ENCODE measurements at regions not wholly inside any gene's neighbourhood (a gene's known extent, or its start where the extent isn't known, plus 50 kb on each side); places are given as distances from the start of the nearest gene placed in this dataset.
A peak's percentile ranks its signal among the peaks of the same experiment; 100 is the strongest.

DNA sequence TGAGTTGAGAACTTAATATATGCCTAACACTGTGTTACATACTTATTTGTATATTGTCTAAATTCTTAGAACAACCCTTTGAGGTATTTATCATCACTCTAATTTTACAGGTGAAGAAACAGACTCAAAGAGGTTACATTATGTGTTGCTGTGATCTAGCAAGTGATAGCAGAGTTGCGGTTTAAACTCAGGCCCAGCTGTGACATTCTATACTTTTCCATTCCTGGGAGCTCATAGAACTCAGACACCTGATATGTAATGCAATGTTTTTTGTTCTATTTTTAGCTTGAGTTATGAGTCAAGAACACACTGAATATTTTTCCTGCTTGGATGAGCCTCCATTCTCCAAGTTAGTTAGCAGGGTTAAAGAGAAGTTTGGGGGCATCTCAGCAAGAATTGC is 449.7 kb upstream of the DDI1 start:
- no peaks in the 10 kb centered on the region for H3K9me3 Mint-ChIP-seq (ENCODE audit: insufficient read depth)
- H3K27me3 Mint-ChIP-seq (ENCODE audit: low read depth): no peaks in the 10 kb centered on the region
- no peaks in the 10 kb centered on the region for H3K4me1 Mint-ChIP-seq (ENCODE audit: low read depth)
- H3K27ac Mint-ChIP-seq: no peak overlapping the region
- no peak for DNase-seq
- no peak overlapping the region for H3K4me3 Mint-ChIP-seq
- ChIA-PET POLR2A (no interaction called here), CTCF (no interaction called here)
- no peak for ATAC-seq
- no peaks in the 10 kb centered on the region for H3K36me3 Mint-ChIP-seq (ENCODE audit: low read depth)

DNA sequence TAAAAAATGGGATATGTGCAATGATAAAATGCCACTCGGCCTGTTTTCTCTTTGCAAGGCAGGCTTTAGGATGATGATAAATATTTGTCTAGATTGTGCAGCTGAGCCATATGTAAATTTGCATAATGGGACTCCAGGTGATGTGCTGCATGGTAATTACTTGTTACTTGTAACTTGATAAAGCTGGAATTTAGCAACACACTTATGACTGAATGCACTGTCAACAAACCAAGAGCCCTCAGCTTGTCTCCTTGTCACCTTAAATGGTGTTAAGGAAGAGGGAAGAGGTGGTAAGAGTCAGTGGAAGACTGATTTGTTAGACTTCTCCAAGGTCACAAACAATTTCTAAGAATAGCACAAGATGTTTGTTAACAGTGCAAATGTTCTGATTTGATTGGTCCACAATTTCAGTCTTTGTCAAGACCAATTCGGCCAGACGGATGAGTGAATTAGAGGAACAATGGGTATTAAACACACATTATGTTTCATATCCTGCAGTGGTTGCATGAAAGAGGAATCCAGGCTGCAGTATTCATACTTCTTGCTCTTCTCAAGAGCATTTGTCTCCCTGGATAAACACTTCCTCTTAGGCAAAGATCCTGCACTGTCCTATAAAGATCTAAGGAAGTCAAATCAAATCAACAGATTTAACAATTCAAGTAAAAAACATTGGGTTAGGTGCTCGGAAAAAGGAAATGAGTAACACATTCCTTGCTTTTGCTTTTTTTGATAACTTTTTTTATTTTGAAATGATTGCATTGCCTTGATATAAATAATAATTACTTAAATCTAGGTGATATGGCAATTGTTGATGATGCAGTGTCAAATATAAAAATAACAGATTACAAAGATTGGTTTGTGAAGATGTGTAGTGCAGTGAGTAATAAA is 448.3 kb upstream of the DDI1 start:
- Mint-ChIP-seq H3K27ac (no peak overlapping the region), H3K4me1 (ENCODE audit: low read depth) (no peaks in the 10 kb centered on the region), H3K4me3 (no peak overlapping the region), H3K36me3 (ENCODE audit: low read depth) (no peaks in the 10 kb centered on the region), H3K9me3 (ENCODE audit: insufficient read depth) (no peaks in the 10 kb centered on the region), H3K27me3 (ENCODE audit: low read depth) (no peaks in the 10 kb centered on the region)
- POLR2A ChIA-PET: no interaction called here
- no peak for DNase-seq
- no peak for ATAC-seq
- CTCF ChIA-PET: no interaction called here

DNA sequence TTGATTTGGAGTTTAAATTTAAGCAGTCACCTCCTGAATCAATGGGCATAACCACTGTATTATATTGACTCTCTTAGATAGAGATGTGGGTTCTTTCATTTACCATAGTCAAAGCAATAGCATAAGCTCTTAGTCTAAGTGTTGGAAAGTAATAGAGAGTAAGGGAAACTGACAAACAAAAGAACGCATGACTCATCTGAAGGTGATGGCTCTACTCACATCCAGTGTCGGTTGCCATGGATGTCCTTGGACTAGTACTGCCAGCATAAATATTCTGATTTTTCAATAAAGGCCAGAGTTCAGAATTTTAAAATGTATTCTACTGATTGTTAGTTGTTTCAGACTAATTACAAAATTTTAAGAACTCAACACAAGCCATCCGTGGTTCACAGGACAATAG is 444.9 kb upstream of the DDI1 start:
- ATAC-seq: no peak

DNA sequence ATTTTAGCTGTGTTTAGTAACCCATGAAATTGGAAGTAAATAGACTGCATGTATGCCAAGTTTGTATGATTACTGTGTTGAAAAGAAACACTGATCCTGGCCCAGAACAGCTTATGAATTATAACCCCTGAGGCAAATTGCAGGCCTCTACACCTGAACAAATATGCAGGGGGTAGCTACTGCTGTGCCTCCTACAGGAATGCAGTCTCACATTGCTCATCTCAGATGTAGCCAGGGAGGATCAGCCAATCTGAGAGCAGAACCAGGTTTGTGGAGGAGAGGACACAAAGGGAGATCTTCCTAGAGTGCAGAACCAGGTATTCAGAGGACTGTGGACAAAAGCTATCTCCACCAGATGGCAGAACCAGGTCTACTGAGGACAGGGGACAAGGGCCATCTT is 442.2 kb upstream of the DDI1 start:
- DNase-seq (no peak), ATAC-seq (no peak)
- peaks cover 5% of the 10 kb centered on the region for H3K27me3 Mint-ChIP-seq (ENCODE audit: low read depth)
- no peak overlapping the region for H3K4me3 Mint-ChIP-seq
- ChIA-PET POLR2A (no interaction called here), CTCF (no interaction called here)
- H3K9me3 Mint-ChIP-seq (ENCODE audit: insufficient read depth): no peaks in the 10 kb centered on the region
- no peak overlapping the region for H3K27ac Mint-ChIP-seq
- H3K4me1 Mint-ChIP-seq (ENCODE audit: low read depth): no peaks in the 10 kb centered on the region
- H3K36me3 Mint-ChIP-seq (ENCODE audit: low read depth): no peaks in the 10 kb centered on the region

More for the DNA sequence above, 444.9 kb upstream of the DDI1 start:
- CTCF ChIA-PET: no interaction called here
- H3K36me3 Mint-ChIP-seq (ENCODE audit: low read depth): no peaks in the 10 kb centered on the region
- no peaks in the 10 kb centered on the region for H3K9me3 Mint-ChIP-seq (ENCODE audit: insufficient read depth)
- no peaks in the 10 kb centered on the region for H3K27me3 Mint-ChIP-seq (ENCODE audit: low read depth)
- no peak overlapping the region for H3K4me3 Mint-ChIP-seq
- POLR2A ChIA-PET: no interaction called here
- no peak for DNase-seq
- no peak overlapping the region for H3K27ac Mint-ChIP-seq
- no peaks in the 10 kb centered on the region for H3K4me1 Mint-ChIP-seq (ENCODE audit: low read depth)

DNA sequence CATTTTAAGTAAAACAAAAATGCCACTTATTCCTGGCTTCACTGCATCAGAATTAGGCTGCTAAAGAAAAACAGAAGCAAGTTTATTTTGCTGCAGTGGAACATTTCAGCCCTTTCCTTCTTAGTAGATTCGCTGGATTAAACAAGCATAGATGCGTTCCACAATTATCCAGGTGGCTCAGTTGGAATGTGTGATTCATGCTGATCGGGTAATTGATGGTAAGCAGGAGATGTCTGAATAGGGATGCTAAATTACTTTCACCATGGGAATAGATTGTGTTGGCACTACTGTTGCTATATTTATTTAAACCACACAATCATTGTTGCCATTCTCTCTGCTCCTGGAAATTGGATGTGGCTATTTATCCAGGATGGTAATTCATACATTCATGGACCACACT is 440.1 kb upstream of the DDI1 start:
- DNase-seq (no peak), ATAC-seq (no peak)
- ChIA-PET POLR2A (no interaction called here), CTCF (no interaction called here)
- Mint-ChIP-seq H3K4me3 (no peak overlapping the region), H3K36me3 (ENCODE audit: low read depth) (no peaks in the 10 kb centered on the region), H3K4me1 (ENCODE audit: low read depth) (no peaks in the 10 kb centered on the region), H3K27me3 (ENCODE audit: low read depth) (peaks cover 5% of the 10 kb centered on the region), H3K9me3 (ENCODE audit: insufficient read depth) (no peaks in the 10 kb centered on the region), H3K27ac (no peak overlapping the region)

DNA sequence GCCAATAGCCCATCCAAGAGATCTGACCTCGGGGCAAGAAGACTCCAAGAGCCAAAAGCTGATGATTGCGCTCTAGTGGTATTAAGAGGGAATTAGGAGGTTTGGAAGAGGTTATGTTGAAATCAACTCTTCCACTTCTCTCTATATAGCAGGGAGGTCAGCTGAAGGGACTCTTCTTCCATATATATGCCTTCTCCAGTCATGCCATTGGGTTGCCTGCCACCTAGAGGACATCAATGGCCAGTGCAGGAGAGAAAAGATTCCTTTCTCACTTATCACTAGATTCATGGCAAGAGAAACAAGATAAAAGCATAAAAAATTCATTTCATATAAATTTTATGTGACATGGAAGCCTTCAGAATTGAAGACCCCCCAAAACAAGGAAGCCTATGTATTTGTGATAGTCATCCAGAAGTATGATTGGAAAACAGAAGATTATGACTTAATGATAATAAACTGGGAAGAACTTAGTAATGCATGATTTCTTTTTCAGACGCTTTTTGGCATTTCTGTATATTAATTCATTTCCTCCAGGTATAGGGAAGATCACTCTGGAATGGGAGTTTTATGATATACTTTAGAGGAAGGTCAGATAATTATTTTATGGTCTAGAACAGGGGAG is 435.1 kb upstream of the DDI1 start:
- POLR2A ChIA-PET: interaction anchor here (0.7 kb wide), 1 partner anchor 225 kb away, joined by 3 read pairs; no protein-coding TSS in a partner anchor
- CTCF ChIA-PET: interaction anchor here (0.9 to 2.4 kb wide), 8 partner anchors 21 to 565 kb away, joined by 3 to 18 read pairs (median 4); partner anchors contain the start of gene DYNC2H1
- H3K27ac Mint-ChIP-seq: no peak overlapping the region

DNA sequence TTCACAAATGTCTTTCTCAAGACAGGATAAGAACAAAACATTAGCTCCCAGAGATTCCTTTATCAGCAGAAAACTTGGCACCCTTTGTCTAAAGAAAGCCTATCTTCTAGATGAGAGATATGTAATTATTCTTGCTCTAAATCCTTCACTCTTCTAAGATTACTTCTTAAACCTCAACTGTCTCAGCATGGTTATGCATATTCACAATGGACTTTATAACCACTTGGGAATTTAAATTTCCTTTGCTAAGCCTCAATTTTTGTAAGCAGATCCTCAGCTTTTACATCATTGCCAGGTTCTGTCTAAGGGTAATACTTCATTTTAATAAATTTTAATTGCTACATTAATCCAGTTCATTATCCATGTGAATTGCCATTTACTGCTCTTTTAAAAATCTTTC is 433.6 kb upstream of the DDI1 start:
- no peaks in the 10 kb centered on the region for H3K4me1 Mint-ChIP-seq (ENCODE audit: low read depth)
- no peak overlapping the region for H3K27ac Mint-ChIP-seq
- H3K4me3 Mint-ChIP-seq: no peak overlapping the region
- no peaks in the 10 kb centered on the region for H3K36me3 Mint-ChIP-seq (ENCODE audit: low read depth)
- no peaks in the 10 kb centered on the region for H3K9me3 Mint-ChIP-seq (ENCODE audit: insufficient read depth)
- ChIA-PET CTCF (interaction anchor here (1.3 kb wide), 1 partner anchor 278 kb away, joined by 5 read pairs; no protein-coding TSS in a partner anchor), POLR2A (no interaction called here)
- DNase-seq (no peak), ATAC-seq (no peak)
- H3K27me3 Mint-ChIP-seq (ENCODE audit: low read depth): peaks cover 11% of the 10 kb centered on the region

More for the DNA sequence above, 435.1 kb upstream of the DDI1 start:
- Mint-ChIP-seq H3K27me3 (ENCODE audit: low read depth) (peaks cover 13% of the 10 kb centered on the region), H3K9me3 (ENCODE audit: insufficient read depth) (no peaks in the 10 kb centered on the region), H3K36me3 (ENCODE audit: low read depth) (no peaks in the 10 kb centered on the region), H3K4me3 (no peak overlapping the region), H3K4me1 (ENCODE audit: low read depth) (no peaks in the 10 kb centered on the region)
- DNase-seq: peak; percentile 46
- peak; percentile 51 for ATAC-seq

DNA sequence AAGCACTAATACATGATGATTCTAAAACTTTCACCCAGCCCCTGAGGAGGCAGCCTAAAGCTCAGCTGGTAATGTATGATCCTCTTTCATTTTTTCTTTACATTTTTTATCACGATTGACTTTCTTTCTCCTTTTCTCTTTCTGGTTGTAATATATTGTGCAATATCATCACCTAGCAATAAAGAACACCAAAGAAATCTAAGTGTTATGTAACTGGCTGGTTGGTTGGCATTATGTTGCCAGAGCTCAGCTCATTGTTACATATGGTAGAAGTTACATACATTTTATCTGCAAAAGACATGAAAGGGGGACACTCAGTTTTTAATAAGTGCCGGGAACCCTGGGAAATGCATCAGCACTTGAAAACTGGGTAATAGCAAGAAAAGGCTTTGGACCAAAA is 432.1 kb upstream of the DDI1 start:
- Mint-ChIP-seq H3K27ac (no peak overlapping the region), H3K4me1 (ENCODE audit: low read depth) (no peaks in the 10 kb centered on the region), H3K36me3 (ENCODE audit: low read depth) (no peaks in the 10 kb centered on the region), H3K4me3 (no peak overlapping the region), H3K27me3 (ENCODE audit: low read depth) (peaks cover 10% of the 10 kb centered on the region), H3K9me3 (ENCODE audit: insufficient read depth) (no peaks in the 10 kb centered on the region)
- ATAC-seq (no peak), DNase-seq (no peak)
- CTCF ChIA-PET: interaction anchor here (1.3 kb wide), 1 partner anchor 279 kb away, joined by 5 read pairs; no protein-coding TSS in a partner anchor
- POLR2A ChIA-PET: no interaction called here

DNA sequence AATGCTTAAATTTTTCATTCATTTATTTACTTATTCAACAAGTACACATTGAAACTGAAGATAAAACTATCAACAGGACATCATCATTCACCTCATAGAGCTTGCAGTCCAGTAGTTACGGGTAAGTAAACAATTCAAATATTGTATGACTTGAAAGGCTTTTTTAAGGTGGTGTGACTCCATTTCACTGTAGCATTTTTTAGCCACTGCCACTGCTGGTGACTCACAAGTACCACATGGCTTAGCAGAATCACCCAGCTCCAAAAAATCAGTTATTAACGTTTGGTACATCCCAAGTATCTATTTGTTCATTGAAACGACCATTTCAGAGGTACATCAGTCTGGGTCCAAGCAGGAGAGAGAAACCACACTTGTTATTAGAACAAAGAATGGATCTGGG is 427.9 kb upstream of the DDI1 start:
- ChIA-PET POLR2A (interaction anchor here (0.6 kb wide), 1 partner anchor 64 kb away, joined by 3 read pairs; no protein-coding TSS in a partner anchor), CTCF (no interaction called here)
- H3K27me3 Mint-ChIP-seq (ENCODE audit: low read depth): peaks cover 6% of the 10 kb centered on the region
- no peak for ATAC-seq
- no peak overlapping the region for H3K27ac Mint-ChIP-seq
- no peaks in the 10 kb centered on the region for H3K4me1 Mint-ChIP-seq (ENCODE audit: low read depth)
- no peak overlapping the region for H3K4me3 Mint-ChIP-seq
- no peak for DNase-seq
- no peaks in the 10 kb centered on the region for H3K9me3 Mint-ChIP-seq (ENCODE audit: insufficient read depth)
- no peaks in the 10 kb centered on the region for H3K36me3 Mint-ChIP-seq (ENCODE audit: low read depth)

DNA sequence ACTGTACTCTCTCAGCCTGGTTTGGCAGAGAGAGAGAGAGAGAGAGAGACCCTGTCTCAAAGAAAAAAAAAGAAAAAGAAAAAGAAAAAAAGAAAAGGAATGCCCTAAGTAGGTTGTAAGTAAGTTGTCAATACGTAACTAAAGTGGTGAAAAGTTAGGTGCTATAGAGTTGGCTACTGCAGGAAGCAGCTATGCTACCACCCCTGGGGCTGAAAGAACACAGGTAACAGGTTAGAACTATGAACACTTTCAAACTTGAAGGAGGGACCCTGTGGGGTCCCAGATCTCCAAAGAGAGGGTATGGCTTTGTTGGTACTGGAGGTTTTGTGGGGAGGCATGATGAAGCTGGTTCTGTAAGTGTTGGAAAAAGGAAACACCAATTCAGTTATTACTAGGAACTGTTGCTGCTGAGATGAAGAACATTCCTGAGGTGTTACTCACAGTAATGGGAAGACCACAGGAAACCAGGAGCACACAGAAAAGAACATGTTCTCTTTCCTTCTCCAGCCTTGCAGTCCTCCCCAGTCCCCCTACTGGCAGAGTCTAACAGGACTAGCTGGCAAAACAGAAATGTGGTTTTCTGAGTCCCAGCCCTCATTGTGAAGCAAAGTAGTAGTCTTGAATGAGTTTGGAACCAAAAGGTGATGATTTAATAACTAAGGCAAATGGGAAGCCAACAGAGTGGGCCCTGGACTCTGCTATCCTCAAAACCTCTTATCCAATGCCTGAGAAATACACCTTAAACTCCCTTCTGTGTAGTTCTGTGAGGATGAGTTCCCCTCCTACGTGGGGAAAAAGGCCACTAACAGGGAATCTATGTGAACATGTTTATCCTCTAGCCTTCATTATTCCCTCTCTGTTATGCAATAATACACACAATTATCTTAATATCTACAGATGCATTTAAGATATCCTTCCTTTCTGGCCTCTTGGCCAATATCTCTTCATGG is 427.0 kb upstream of the DDI1 start:
- POLR2A ChIA-PET: interaction anchor here (0.6 kb wide), 1 partner anchor 65 kb away, joined by 3 read pairs; no protein-coding TSS in a partner anchor
- ATAC-seq (no peak), DNase-seq (no peak)
- Mint-ChIP-seq H3K27ac (no peak overlapping the region), H3K36me3 (ENCODE audit: low read depth) (no peaks in the 10 kb centered on the region), H3K9me3 (ENCODE audit: insufficient read depth) (no peaks in the 10 kb centered on the region), H3K4me1 (ENCODE audit: low read depth) (no peaks in the 10 kb centered on the region), H3K4me3 (no peak overlapping the region), H3K27me3 (ENCODE audit: low read depth) (peaks cover 6% of the 10 kb centered on the region)
- CTCF ChIA-PET: no interaction called here

DNA sequence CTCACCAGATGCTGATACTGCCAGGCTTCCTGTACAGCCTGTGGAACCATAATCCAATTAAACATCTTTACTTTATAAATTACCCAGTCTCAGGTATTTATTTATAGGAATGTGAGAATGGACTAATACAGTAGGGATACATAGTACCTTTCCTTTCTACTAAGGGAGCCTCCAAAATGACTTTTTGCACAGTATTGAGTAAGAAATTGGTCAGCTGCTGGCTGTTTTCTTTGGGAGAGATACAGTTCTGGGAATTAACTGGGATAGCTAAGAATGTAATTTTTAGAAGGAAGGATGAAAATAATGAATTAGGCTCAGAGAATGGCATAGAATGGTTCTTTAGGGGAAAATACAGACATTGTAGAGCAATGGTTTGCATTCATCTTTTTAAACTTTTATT is 426.0 kb upstream of the DDI1 start:
- H3K27ac Mint-ChIP-seq: no peak overlapping the region
- DNase-seq (no peak), ATAC-seq (no peak)
- no peaks in the 10 kb centered on the region for H3K36me3 Mint-ChIP-seq (ENCODE audit: low read depth)
- H3K4me1 Mint-ChIP-seq (ENCODE audit: low read depth): no peaks in the 10 kb centered on the region
- POLR2A ChIA-PET: no interaction called here
- H3K4me3 Mint-ChIP-seq: no peak overlapping the region
- no peaks in the 10 kb centered on the region for H3K9me3 Mint-ChIP-seq (ENCODE audit: insufficient read depth)
- CTCF ChIA-PET: no interaction called here
- peaks cover 4% of the 10 kb centered on the region for H3K27me3 Mint-ChIP-seq (ENCODE audit: low read depth)

Data from activated CD8-positive, alpha-beta T cell treated with anti-CD3 and anti-CD28 coated beads, Interleukin-2, amount 10 ng/mL, durations not matched to agents 7 days and 5 days (primary cell).